ENCODE measurements at regions not wholly inside any gene's neighbourhood (a gene's known extent, or its start where the extent isn't known, plus 50 kb on each side); places are given as distances from the start of the nearest gene placed in this dataset.

DNA sequence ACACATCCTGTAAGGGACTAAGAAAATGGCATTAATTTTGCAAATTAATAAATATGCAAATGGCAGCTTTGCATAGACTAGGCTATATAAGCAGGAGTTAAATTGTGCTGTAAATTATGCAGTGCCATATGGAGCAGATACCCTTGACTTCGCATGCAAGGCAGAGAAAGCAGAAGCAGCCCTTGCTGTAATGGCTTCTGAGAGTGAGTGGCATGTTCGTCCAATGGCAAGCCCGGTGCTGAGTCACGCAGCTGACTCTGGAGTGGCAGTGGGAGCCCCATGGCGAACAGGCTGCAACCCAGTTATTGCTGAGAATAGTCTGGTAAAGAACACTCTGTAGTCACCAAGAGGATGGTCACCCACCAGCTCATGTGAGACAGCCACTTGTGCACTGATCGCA, 1186.5 kb downstream of the TYW1 start:
- TF ChIP-seq SIN3A (IDR thresholded peaks at IDR 0.05; ENCODE audit: borderline replicate concordance, insufficient read depth, low read length) (no peak), FOXP2 (optimal IDR thresholded peaks at IDR 0.05; ENCODE audit: borderline replicate concordance, extremely low read depth, extremely low read length, insufficient read depth) (no peak), TAF1 (IDR thresholded peaks at IDR 0.05; ENCODE audit: borderline replicate concordance, insufficient read depth, low read length) (no peak), POLR2AphosphoS5 (IDR thresholded peaks at IDR 0.05; ENCODE audit: low read depth, low read length) (no peak)
- TF ChIP-seq, protein P1, sequence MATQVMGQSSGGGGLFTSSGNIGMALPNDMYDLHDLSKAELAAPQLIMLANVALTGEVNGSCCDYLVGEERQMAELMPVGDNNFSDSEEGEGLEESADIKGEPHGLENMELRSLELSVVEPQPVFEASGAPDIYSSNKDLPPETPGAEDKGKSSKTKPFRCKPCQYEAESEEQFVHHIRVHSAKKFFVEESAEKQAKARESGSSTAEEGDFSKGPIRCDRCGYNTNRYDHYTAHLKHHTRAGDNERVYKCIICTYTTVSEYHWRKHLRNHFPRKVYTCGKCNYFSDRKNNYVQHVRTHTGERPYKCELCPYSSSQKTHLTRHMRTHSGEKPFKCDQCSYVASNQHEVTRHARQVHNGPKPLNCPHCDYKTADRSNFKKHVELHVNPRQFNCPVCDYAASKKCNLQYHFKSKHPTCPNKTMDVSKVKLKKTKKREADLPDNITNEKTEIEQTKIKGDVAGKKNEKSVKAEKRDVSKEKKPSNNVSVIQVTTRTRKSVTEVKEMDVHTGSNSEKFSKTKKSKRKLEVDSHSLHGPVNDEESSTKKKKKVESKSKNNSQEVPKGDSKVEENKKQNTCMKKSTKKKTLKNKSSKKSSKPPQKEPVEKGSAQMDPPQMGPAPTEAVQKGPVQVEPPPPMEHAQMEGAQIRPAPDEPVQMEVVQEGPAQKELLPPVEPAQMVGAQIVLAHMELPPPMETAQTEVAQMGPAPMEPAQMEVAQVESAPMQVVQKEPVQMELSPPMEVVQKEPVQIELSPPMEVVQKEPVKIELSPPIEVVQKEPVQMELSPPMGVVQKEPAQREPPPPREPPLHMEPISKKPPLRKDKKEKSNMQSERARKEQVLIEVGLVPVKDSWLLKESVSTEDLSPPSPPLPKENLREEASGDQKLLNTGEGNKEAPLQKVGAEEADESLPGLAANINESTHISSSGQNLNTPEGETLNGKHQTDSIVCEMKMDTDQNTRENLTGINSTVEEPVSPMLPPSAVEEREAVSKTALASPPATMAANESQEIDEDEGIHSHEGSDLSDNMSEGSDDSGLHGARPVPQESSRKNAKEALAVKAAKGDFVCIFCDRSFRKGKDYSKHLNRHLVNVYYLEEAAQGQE (IDR thresholded peaks at IDR 0.05; ENCODE audit: insufficient read depth in 1 of 2, low read depth in 2 of 2, low read length in 2 of 2), result no peak

DNA sequence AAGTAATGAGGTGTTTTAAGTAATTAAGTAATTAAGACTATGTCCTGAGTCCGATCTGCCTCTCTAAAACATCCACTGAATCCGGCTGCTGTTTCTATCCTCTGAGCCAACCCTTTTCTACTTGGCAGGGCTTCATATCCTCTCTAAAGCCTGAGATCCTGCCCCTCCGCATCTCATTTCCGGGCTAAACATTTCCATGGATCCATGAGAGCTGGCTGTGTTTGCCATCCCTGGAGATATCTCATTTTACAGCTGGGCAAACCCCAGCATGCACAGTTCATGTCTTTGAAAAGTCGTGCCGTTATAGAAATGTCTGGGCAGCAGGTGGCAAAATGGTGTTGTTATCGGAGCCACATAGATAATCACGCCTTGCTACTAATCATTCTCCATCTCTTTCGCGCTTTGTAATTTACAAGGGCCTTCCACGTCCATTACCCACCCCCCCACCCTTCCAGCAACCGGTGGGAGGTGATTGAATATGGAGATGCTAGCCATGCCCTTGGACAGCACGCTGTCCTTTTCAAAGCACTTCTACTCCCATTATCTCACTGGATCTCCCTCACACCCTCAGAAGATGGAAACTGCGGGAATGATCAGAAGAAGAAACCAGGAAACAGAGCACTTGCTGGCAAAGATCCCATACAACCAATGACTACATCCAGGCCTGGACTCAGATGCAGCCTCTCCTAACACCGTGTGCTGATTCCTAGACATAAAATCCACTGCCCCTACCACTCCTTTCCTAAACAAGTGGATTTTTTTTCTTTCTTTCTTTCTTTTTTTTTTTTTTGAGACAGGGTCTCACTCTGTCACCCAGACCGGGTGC, 1189.2 kb downstream of the TYW1 start:
- TF ChIP-seq FOXP2 (optimal IDR thresholded peaks at IDR 0.05; ENCODE audit: borderline replicate concordance, extremely low read depth, extremely low read length, insufficient read depth) (no peak), SIN3A (IDR thresholded peaks at IDR 0.05; ENCODE audit: borderline replicate concordance, insufficient read depth, low read length) (no peak), POLR2AphosphoS5 (IDR thresholded peaks at IDR 0.05; ENCODE audit: low read depth, low read length) (no peak), TAF1 (IDR thresholded peaks at IDR 0.05; ENCODE audit: borderline replicate concordance, insufficient read depth, low read length) (no peak)
- TF ChIP-seq, protein P1 (IDR thresholded peaks at IDR 0.05; ENCODE audit: insufficient read depth in 1 of 2, low read depth in 2 of 2, low read length in 2 of 2), result no peak

DNA sequence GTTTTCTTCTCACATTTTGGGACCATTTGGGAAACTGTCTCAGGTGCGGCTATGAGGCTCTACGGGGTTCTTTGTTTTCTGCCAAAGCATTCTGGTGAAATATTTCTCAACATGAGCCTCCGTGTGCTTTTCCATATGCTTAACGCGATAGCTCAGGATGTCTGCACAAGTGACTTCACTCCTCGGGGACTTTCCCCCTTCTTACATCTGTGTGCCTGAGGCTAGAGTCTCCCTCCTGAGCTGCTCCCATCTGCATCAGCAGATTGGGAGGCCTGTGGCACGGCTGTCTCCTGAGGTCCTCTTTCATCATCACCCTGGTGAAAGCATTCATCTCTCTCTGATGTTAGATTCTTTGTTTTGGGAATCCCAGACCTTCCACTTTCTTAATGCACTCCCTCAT, 1190.9 kb downstream of the TYW1 start:
- TF ChIP-seq SIN3A (IDR thresholded peaks at IDR 0.05; ENCODE audit: borderline replicate concordance, insufficient read depth, low read length) (no peak), FOXP2 (optimal IDR thresholded peaks at IDR 0.05; ENCODE audit: borderline replicate concordance, extremely low read depth, extremely low read length, insufficient read depth) (no peak), POLR2AphosphoS5 (IDR thresholded peaks at IDR 0.05; ENCODE audit: low read depth, low read length) (no peak), TAF1 (IDR thresholded peaks at IDR 0.05; ENCODE audit: borderline replicate concordance, insufficient read depth, low read length) (no peak)
- TF ChIP-seq, protein P1 (IDR thresholded peaks at IDR 0.05; ENCODE audit: insufficient read depth in 1 of 2, low read depth in 2 of 2, low read length in 2 of 2), result no peak

DNA sequence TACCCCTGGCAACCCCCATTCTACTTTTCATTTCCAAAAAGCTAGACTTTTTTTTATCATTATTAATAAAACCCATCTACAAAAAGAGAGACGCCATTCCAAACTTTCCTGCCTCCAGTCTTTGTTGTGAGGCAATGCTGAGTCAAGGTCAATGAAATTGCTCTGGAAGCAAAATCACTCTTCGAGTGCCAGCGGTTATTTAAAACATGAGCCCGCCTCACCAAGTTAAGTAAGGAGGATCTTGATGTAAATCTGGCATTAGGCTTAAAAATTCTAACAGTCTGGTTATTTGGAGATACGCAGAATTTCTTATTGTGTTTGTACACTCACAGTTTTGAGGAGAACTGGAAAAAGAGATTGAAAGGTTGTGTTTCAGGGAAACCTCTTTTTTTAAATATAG, 1196.3 kb downstream of the TYW1 start:
- TF ChIP-seq TAF1 (IDR thresholded peaks at IDR 0.05; ENCODE audit: borderline replicate concordance, insufficient read depth, low read length) (no peak), POLR2AphosphoS5 (IDR thresholded peaks at IDR 0.05; ENCODE audit: low read depth, low read length) (no peak), SIN3A (IDR thresholded peaks at IDR 0.05; ENCODE audit: borderline replicate concordance, insufficient read depth, low read length) (no peak), FOXP2 (optimal IDR thresholded peaks at IDR 0.05; ENCODE audit: borderline replicate concordance, extremely low read depth, extremely low read length, insufficient read depth) (no peak)
- TF ChIP-seq, protein P1 (IDR thresholded peaks at IDR 0.05; ENCODE audit: insufficient read depth in 1 of 2, low read depth in 2 of 2, low read length in 2 of 2), result no peak

Measured in PFSK-1 (cell line).